GM23338 (cell line): ENCODE measurements at regions not wholly inside any gene's neighbourhood (a gene's known extent, or its start where the extent isn't known, plus 50 kb on each side); places are given as distances from the start of the nearest gene placed in this dataset.

Experiments
- ATAC-seq: fragments of 200-7000 bp; cut with Tn5 transposase; 3 replicates; pipeline ENCODE4 v1.9.1; 2020
- DNase-seq: peaks from one replicate; pipeline ENCODE4 v3.0.0-alpha.2; 2015; ENCODE audit warnings: low spot score
- H2AFZ ChIP-seq: fragments of 200-600 bp; sonication (generic); 2 replicates; pipeline ENCODE4 v1.8.0; 2016; ENCODE audit warnings: antibody characterized with exemption, mild to moderate bottlenecking, moderate library complexity
- H3F3A ChIP-seq: fragments of 200-600 bp; sonication (generic); replicated peaks from 2 replicates; pipeline ENCODE4 v1.8.0; 2017; ENCODE audit warnings: antibody characterized with exemption, mixed run types, low read depth
- H3K27ac ChIP-seq: fragments of 200-600 bp; sonication (generic); 2 replicates; pipeline ENCODE4 v1.6.1; 2016; ENCODE audit warnings: low read depth
- H3K27me3 ChIP-seq: fragments of 200-600 bp; sonication (generic); 2 replicates; pipeline ENCODE4 v1.8.0; 2016; ENCODE audit warnings: mild to moderate bottlenecking, mixed run types, moderate library complexity; ENCODE audit not compliant: insufficient read depth
- H3K36me3 ChIP-seq: fragments of 200-600 bp; sonication (generic); 2 replicates; pipeline ENCODE4 v1.8.0; 2016; ENCODE audit warnings: mild to moderate bottlenecking; ENCODE audit not compliant: insufficient read depth
- H3K4me1 ChIP-seq: fragments of 200-600 bp; sonication (generic); 2 replicates; pipeline ENCODE4 v1.8.0; 2016; ENCODE audit warnings: mild to moderate bottlenecking, moderate library complexity; ENCODE audit not compliant: insufficient read depth
- H3K4me2 ChIP-seq: fragments of 200-600 bp; sonication (generic); 2 replicates; pipeline ENCODE4 v1.7.1; 2017; ENCODE audit warnings: mixed run types
- H3K4me3 ChIP-seq: fragments of 200-600 bp; sonication (generic); 2 replicates; pipeline ENCODE4 v1.6.1; 2016; ENCODE audit warnings: mixed run types
- H3K79me2 ChIP-seq: fragments of 200-600 bp; sonication (generic); replicated peaks from 2 replicates; pipeline ENCODE4 v1.8.0; 2017; ENCODE audit warnings: mild to moderate bottlenecking; ENCODE audit not compliant: insufficient read depth
- H3K9me2 ChIP-seq: fragments of 200-600 bp; sonication (generic); 2 replicates; pipeline ENCODE4 v1.8.0; 2017; ENCODE audit not compliant: insufficient read depth
- H4K20me1 ChIP-seq: fragments of 200-600 bp; sonication (generic); replicated peaks from 2 replicates; pipeline ENCODE4 v1.8.0; 2017; ENCODE audit warnings: mild to moderate bottlenecking; ENCODE audit not compliant: insufficient read depth
- H3K27ac Mint-ChIP-seq: 2 replicates; pipeline ENCODE4 v1.8.0; 2020; ENCODE audit warnings: inconsistent platforms, mild to moderate bottlenecking, moderate library complexity, mixed read lengths
- H3K27me3 Mint-ChIP-seq: 3 replicates; pipeline ENCODE4 v1.8.0; 2022; ENCODE audit warnings: low read depth, mild to moderate bottlenecking, moderate library complexity, mixed read lengths, inconsistent platforms; ENCODE audit not compliant: insufficient read depth, poor library complexity
- H3K36me3 Mint-ChIP-seq: 3 replicates; pipeline ENCODE4 v1.8.0; 2021; ENCODE audit warnings: low read depth, mild to moderate bottlenecking, inconsistent platforms, moderate library complexity, mixed read lengths
- H3K4me1 Mint-ChIP-seq: 3 replicates; pipeline ENCODE4 v1.8.0; 2020; ENCODE audit warnings: mild to moderate bottlenecking, inconsistent platforms, mixed read lengths
- H3K4me3 Mint-ChIP-seq: 3 replicates; pipeline ENCODE4 v1.8.0; 2021; ENCODE audit warnings: moderate library complexity, mild to moderate bottlenecking, inconsistent platforms, mixed read lengths
- H3K9me3 Mint-ChIP-seq: 3 replicates; pipeline ENCODE4 v1.8.0; 2020; ENCODE audit warnings: moderate library complexity, mild to moderate bottlenecking, inconsistent platforms, mixed read lengths
- CREB1 ChIP-seq: fragments of 250-450 bp; sonication (Bioruptor Pico); IDR thresholded peaks from 2 replicates; pipeline ENCODE4 v1.5.0; 2020; ENCODE audit warnings: low read depth, mild to moderate bottlenecking, moderate library complexity
- NANOG ChIP-seq: IDR thresholded peaks from 2 replicates; pipeline ENCODE4 v1.6.1; 2016; ENCODE audit warnings: antibody characterized with exemption, borderline replicate concordance
- STAT1 ChIP-seq: IDR thresholded peaks from one replicate; pipeline ENCODE4 v1.6.1; 2016; ENCODE audit warnings: antibody characterized with exemption; ENCODE audit not compliant: unreplicated experiment
- TF ChIP-seq, protein P1 (sequence below): fragments of 250-450 bp; sonication (Bioruptor Pico); IDR thresholded peaks from 2 replicates; pipeline ENCODE4 v1.5.0; 2020; ENCODE audit warnings: mild to moderate bottlenecking, moderate library complexity
- TF ChIP-seq, protein P2 (sequence below): IDR thresholded peaks from 2 replicates; pipeline ENCODE4 v1.6.1; 2016; ENCODE audit warnings: antibody characterized with exemption
- TF ChIP-seq, protein P3 (sequence below), 2 experiments: fragments of 200-600 bp in 1 of 2; sonication (generic) in 1 of 2; conservative IDR thresholded peaks; 2 replicates each; pipeline versions ENCODE4 v1.5.1 to v1.6.1; 2016 to 2017; ENCODE audit warnings: antibody characterized with exemption in 2 of 2, low read depth in 2 of 2, mild to moderate bottlenecking in 2 of 2, moderate library complexity in 1 of 2

DNA sequence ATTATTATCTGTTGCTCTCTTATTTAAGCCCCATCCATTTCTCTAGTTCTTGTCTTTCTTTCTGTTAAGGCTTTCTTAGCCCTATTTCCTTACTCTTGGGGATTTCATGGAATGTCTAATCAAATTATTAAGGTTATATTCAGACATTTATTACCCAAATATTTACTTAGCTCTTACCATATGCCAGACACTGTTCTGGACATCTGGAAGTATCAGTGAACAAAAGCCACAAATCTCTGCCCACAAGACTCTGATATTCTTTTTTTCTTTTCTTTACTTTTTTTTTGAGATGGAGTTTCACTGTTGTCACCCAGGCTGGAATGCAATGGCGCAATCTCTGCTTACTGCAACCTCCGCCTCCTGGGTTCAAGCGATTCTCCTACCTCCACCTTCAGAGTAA is 74.3 kb upstream of the NBL1 start:
- no peaks in the 10 kb centered on the region for H3K79me2 ChIP-seq
- H3K27me3 ChIP-seq = no peaks in the 10 kb centered on the region
- no peak overlapping the region for H2AFZ ChIP-seq
- no peak overlapping the region for H3K4me2 ChIP-seq
- H3K27ac ChIP-seq = no peak overlapping the region
- H3K9me2 ChIP-seq = no peaks in the 10 kb centered on the region
- H3K27me3 Mint-ChIP-seq = peaks cover 2% of the 10 kb centered on the region
- no peaks in the 10 kb centered on the region; the same call in 2 of the 3 replicates for H3K9me3 Mint-ChIP-seq
- no peaks in the 10 kb centered on the region for H3K36me3 ChIP-seq
- ATAC-seq = no peak
- H3K4me3 Mint-ChIP-seq = no peak overlapping the region
- no peak for DNase-seq
- TF ChIP-seq, protein P1, sequence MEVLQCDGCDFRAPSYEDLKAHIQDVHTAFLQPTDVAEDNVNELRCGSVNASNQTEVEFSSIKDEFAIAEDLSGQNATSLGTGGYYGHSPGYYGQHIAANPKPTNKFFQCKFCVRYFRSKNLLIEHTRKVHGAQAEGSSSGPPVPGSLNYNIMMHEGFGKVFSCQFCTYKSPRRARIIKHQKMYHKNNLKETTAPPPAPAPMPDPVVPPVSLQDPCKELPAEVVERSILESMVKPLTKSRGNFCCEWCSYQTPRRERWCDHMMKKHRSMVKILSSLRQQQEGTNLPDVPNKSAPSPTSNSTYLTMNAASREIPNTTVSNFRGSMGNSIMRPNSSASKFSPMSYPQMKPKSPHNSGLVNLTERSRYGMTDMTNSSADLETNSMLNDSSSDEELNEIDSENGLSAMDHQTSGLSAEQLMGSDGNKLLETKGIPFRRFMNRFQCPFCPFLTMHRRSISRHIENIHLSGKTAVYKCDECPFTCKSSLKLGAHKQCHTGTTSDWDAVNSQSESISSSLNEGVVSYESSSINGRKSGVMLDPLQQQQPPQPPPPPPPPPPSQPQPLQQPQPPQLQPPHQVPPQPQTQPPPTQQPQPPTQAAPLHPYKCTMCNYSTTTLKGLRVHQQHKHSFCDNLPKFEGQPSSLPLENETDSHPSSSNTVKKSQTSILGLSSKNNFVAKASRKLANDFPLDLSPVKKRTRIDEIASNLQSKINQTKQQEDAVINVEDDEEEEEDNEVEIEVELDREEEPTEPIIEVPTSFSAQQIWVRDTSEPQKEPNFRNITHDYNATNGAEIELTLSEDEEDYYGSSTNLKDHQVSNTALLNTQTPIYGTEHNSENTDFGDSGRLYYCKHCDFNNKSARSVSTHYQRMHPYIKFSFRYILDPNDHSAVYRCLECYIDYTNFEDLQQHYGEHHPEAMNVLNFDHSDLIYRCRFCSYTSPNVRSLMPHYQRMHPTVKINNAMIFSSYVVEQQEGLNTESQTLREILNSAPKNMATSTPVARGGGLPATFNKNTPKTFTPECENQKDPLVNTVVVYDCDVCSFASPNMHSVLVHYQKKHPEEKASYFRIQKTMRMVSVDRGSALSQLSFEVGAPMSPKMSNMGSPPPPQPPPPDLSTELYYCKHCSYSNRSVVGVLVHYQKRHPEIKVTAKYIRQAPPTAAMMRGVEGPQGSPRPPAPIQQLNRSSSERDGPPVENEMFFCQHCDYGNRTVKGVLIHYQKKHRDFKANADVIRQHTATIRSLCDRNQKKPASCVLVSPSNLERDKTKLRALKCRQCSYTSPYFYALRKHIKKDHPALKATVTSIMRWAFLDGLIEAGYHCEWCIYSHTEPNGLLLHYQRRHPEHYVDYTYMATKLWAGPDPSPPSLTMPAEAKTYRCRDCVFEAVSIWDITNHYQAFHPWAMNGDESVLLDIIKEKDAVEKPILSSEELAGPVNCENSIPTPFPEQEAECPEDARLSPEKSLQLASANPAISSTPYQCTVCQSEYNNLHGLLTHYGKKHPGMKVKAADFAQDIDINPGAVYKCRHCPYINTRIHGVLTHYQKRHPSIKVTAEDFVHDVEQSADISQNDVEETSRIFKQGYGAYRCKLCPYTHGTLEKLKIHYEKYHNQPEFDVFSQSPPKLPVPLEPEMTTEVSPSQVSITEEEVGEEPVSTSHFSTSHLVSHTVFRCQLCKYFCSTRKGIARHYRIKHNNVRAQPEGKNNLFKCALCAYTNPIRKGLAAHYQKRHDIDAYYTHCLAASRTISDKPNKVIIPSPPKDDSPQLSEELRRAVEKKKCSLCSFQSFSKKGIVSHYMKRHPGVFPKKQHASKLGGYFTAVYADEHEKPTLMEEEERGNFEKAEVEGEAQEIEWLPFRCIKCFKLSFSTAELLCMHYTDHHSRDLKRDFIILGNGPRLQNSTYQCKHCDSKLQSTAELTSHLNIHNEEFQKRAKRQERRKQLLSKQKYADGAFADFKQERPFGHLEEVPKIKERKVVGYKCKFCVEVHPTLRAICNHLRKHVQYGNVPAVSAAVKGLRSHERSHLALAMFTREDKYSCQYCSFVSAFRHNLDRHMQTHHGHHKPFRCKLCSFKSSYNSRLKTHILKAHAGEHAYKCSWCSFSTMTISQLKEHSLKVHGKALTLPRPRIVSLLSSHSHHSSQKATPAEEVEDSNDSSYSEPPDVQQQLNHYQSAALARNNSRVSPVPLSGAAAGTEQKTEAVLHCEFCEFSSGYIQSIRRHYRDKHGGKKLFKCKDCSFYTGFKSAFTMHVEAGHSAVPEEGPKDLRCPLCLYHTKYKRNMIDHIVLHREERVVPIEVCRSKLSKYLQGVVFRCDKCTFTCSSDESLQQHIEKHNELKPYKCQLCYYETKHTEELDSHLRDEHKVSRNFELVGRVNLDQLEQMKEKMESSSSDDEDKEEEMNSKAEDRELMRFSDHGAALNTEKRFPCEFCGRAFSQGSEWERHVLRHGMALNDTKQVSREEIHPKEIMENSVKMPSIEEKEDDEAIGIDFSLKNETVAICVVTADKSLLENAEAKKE (CRISPR knock-in tag) = no peak
- TF ChIP-seq NANOG (no peak), STAT1 (no peak), CREB1 (CRISPR knock-in tag) (no peak)
- TF ChIP-seq, protein P2, sequence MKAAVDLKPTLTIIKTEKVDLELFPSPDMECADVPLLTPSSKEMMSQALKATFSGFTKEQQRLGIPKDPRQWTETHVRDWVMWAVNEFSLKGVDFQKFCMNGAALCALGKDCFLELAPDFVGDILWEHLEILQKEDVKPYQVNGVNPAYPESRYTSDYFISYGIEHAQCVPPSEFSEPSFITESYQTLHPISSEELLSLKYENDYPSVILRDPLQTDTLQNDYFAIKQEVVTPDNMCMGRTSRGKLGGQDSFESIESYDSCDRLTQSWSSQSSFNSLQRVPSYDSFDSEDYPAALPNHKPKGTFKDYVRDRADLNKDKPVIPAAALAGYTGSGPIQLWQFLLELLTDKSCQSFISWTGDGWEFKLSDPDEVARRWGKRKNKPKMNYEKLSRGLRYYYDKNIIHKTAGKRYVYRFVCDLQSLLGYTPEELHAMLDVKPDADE = no peak
- TF ChIP-seq, protein P3, sequence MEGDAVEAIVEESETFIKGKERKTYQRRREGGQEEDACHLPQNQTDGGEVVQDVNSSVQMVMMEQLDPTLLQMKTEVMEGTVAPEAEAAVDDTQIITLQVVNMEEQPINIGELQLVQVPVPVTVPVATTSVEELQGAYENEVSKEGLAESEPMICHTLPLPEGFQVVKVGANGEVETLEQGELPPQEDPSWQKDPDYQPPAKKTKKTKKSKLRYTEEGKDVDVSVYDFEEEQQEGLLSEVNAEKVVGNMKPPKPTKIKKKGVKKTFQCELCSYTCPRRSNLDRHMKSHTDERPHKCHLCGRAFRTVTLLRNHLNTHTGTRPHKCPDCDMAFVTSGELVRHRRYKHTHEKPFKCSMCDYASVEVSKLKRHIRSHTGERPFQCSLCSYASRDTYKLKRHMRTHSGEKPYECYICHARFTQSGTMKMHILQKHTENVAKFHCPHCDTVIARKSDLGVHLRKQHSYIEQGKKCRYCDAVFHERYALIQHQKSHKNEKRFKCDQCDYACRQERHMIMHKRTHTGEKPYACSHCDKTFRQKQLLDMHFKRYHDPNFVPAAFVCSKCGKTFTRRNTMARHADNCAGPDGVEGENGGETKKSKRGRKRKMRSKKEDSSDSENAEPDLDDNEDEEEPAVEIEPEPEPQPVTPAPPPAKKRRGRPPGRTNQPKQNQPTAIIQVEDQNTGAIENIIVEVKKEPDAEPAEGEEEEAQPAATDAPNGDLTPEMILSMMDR (conservative IDR thresholded peaks at IDR 0.05; ENCODE audit: low read depth in 2 of 2) = no peak
- no peaks in the 10 kb centered on the region for H3K4me1 ChIP-seq
- no peaks in the 10 kb centered on the region for H3K4me1 Mint-ChIP-seq
- H4K20me1 ChIP-seq = no peaks in the 10 kb centered on the region
- no peak overlapping the region for H3K4me3 ChIP-seq
- H3K36me3 Mint-ChIP-seq = no peaks in the 10 kb centered on the region
- H3K27ac Mint-ChIP-seq = no peak overlapping the region
- H3F3A ChIP-seq = no peaks in the 10 kb centered on the region
